ENCODE measurements at regions not wholly inside any gene's neighbourhood (a gene's known extent, or its start where the extent isn't known, plus 50 kb on each side); places are given as distances from the start of the nearest gene placed in this dataset.

GRCh38 chr20:6704132-6704861 is 63.2 kb upstream of the BMP2 start (continued):
- TF ChIP-seq, protein P1, sequence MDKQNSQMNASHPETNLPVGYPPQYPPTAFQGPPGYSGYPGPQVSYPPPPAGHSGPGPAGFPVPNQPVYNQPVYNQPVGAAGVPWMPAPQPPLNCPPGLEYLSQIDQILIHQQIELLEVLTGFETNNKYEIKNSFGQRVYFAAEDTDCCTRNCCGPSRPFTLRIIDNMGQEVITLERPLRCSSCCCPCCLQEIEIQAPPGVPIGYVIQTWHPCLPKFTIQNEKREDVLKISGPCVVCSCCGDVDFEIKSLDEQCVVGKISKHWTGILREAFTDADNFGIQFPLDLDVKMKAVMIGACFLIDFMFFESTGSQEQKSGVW (CRISPR knock-in tag; IDR thresholded peaks at IDR 0.05; ENCODE audit: borderline replicate concordance) = no peak
- TF ChIP-seq HNRNPLL (IDR thresholded peaks at IDR 0.05; ENCODE audit: low read depth, low read length, poor library complexity, severe bottlenecking) = no peak
- TF ChIP-seq FOXJ3 (CRISPR knock-in tag; IDR thresholded peaks at IDR 0.05; ENCODE audit: borderline replicate concordance) = peak; percentile 74; the same call in 1 of the 2 replicates
- TF ChIP-seq, protein P2, sequence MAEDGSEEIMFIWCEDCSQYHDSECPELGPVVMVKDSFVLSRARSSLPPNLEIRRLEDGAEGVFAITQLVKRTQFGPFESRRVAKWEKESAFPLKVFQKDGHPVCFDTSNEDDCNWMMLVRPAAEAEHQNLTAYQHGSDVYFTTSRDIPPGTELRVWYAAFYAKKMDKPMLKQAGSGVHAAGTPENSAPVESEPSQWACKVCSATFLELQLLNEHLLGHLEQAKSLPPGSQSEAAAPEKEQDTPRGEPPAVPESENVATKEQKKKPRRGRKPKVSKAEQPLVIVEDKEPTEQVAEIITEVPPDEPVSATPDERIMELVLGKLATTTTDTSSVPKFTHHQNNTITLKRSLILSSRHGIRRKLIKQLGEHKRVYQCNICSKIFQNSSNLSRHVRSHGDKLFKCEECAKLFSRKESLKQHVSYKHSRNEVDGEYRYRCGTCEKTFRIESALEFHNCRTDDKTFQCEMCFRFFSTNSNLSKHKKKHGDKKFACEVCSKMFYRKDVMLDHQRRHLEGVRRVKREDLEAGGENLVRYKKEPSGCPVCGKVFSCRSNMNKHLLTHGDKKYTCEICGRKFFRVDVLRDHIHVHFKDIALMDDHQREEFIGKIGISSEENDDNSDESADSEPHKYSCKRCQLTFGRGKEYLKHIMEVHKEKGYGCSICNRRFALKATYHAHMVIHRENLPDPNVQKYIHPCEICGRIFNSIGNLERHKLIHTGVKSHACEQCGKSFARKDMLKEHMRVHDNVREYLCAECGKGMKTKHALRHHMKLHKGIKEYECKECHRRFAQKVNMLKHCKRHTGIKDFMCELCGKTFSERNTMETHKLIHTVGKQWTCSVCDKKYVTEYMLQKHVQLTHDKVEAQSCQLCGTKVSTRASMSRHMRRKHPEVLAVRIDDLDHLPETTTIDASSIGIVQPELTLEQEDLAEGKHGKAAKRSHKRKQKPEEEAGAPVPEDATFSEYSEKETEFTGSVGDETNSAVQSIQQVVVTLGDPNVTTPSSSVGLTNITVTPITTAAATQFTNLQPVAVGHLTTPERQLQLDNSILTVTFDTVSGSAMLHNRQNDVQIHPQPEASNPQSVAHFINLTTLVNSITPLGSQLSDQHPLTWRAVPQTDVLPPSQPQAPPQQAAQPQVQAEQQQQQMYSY (CRISPR knock-in tag; IDR thresholded peaks at IDR 0.05) = peak; percentile 91
- no peak for TF ChIP-seq RORA (CRISPR knock-in tag; IDR thresholded peaks at IDR 0.05)
- TF ChIP-seq ZNF775 (CRISPR knock-in tag; IDR thresholded peaks at IDR 0.05; ENCODE audit: borderline replicate concordance) = peak; percentile 58; the same call in 1 of the 2 replicates
- no peak; the same call in 1 of the 2 replicates for TF ChIP-seq ZNF7 (CRISPR knock-in tag; IDR thresholded peaks at IDR 0.05)
- no peak for TF ChIP-seq ZNF576 (CRISPR knock-in tag; IDR thresholded peaks at IDR 0.05)
- no peak for TF ChIP-seq ZNF792 (CRISPR knock-in tag; IDR thresholded peaks at IDR 0.05)
- TF ChIP-seq NR2F6 (IDR thresholded peaks at IDR 0.05) = peak; percentile 64; the same call in 1 of the 2 replicates
- peak; percentile 50; the same call in 1 of the 2 replicates for TF ChIP-seq NR2F6 (CRISPR knock-in tag; IDR thresholded peaks at IDR 0.05)
- TF ChIP-seq ZNF615 (CRISPR knock-in tag; IDR thresholded peaks at IDR 0.05; ENCODE audit: borderline replicate concordance) = no peak
- TF ChIP-seq ZNF367 (CRISPR knock-in tag; IDR thresholded peaks at IDR 0.05; ENCODE audit: borderline replicate concordance) = no peak
- TF ChIP-seq ATF7 (IDR thresholded peaks at IDR 0.05) = no peak
- TF ChIP-seq ATF7 (CRISPR knock-in tag; IDR thresholded peaks at IDR 0.05) = no peak
- TF ChIP-seq CCDC6 (CRISPR knock-in tag; IDR thresholded peaks at IDR 0.05) = no peak
- TF ChIP-seq HOXA5 (CRISPR knock-in tag; IDR thresholded peaks at IDR 0.05) = no peak
- no peak for TF ChIP-seq ZNF616 (CRISPR knock-in tag; IDR thresholded peaks at IDR 0.05; ENCODE audit: low read depth)
- TF ChIP-seq, protein P3, sequence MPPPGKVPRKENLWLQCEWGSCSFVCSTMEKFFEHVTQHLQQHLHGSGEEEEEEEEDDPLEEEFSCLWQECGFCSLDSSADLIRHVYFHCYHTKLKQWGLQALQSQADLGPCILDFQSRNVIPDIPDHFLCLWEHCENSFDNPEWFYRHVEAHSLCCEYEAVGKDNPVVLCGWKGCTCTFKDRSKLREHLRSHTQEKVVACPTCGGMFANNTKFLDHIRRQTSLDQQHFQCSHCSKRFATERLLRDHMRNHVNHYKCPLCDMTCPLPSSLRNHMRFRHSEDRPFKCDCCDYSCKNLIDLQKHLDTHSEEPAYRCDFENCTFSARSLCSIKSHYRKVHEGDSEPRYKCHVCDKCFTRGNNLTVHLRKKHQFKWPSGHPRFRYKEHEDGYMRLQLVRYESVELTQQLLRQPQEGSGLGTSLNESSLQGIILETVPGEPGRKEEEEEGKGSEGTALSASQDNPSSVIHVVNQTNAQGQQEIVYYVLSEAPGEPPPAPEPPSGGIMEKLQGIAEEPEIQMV (CRISPR knock-in tag; IDR thresholded peaks at IDR 0.05; ENCODE audit: low read depth) = no peak
- no peak for TF ChIP-seq ZNF276 (CRISPR knock-in tag; IDR thresholded peaks at IDR 0.05; ENCODE audit: low read depth)
- TF ChIP-seq MED13 (CRISPR knock-in tag; IDR thresholded peaks at IDR 0.05) = no peak
- TF ChIP-seq ZC3H4 (CRISPR knock-in tag; IDR thresholded peaks at IDR 0.05; ENCODE audit: borderline replicate concordance) = no peak
